H1 (cell line): ENCODE measurements at regions not wholly inside any gene's neighbourhood (a gene's known extent, or its start where the extent isn't known, plus 50 kb on each side); places are given as distances from the start of the nearest gene placed in this dataset.

Experiments used
- CTCF ChIA-PET: fragments of 300-600 bp; sonication (Branson Sonifier 250); formaldehyde crosslinking; loops from one replicate; lab custom pipeline; 2021; ENCODE audit not compliant: partially characterized antibody; lab: Charles Lee
- POLR2A ChIA-PET: fragments of 300-600 bp; sonication (Branson Sonifier 250); formaldehyde crosslinking; loops from one replicate; lab custom pipeline; 2021; ENCODE audit warnings: inconsistent platforms; ENCODE audit not compliant: partially characterized antibody; lab: Charles Lee
- DNase-seq, 2 experiments: peaks; one replicate each; pipeline versions ENCODE4 v3.0.0 to v3.0.0-alpha.2; 2010 to 2022; ENCODE audit warnings: low spot score in 2 of 2, low read depth in 1 of 2, mixed read lengths in 1 of 2
- FAIRE-seq: peaks from 2 replicates; lab custom pipeline; 2011; peaks lifted over from hg19 to GRCh38; lab: Jason Lieb, UNC
- H2AFZ ChIP-seq: 2 replicates; pipeline ENCODE4 v1.8.1; 2012; ENCODE audit warnings: low read length, inconsistent platforms
- H2AK5ac ChIP-seq: 2 replicates; pipeline ENCODE4 v1.6.1; 2013; ENCODE audit warnings: low read depth, low read length
- H2BK120ac ChIP-seq: replicated peaks from 2 replicates; pipeline ENCODE3; 2013; ENCODE audit warnings: low read depth, low read length, inconsistent platforms
- H2BK12ac ChIP-seq: 2 replicates; pipeline ENCODE4 v1.6.1; 2013; ENCODE audit warnings: low read depth, low read length
- H2BK15ac ChIP-seq: 2 replicates; pipeline ENCODE4 v1.6.1; 2013; ENCODE audit warnings: low read length
- H2BK20ac ChIP-seq: 2 replicates; pipeline ENCODE4 v1.6.1; 2013; ENCODE audit warnings: low read length
- H2BK5ac ChIP-seq: 2 replicates; pipeline ENCODE4 v1.6.1; 2013; ENCODE audit warnings: low read depth, low read length
- H3K14ac ChIP-seq: 2 replicates; pipeline ENCODE4 v1.6.1; 2013; ENCODE audit warnings: inconsistent platforms; ENCODE audit not compliant: insufficient read length
- H3K18ac ChIP-seq: 2 replicates; pipeline ENCODE4 v1.6.1; 2013; ENCODE audit warnings: low read length; ENCODE audit errors: extremely low read depth
- H3K23ac ChIP-seq: 2 replicates; pipeline ENCODE4 v1.6.1; 2013; ENCODE audit warnings: inconsistent platforms; ENCODE audit not compliant: insufficient read length
- H3K23me2 ChIP-seq: 2 replicates; pipeline ENCODE4 v1.6.1; 2013; ENCODE audit warnings: low read depth, low read length
- H3K27ac ChIP-seq: 2 replicates; pipeline ENCODE4 v1.6.1; 2011; ENCODE audit warnings: low read depth, low read length, inconsistent platforms
- H3K27me3 ChIP-seq, 4 experiments: replicated peaks in 1 of 4; 1 replicate in 1 of 4; 2 replicates in 3 of 4; pipeline versions ENCODE4 v1.6.1 to v1.8.1; 2011 to 2013; ENCODE audit warnings: low read length in 3 of 4, mild to moderate bottlenecking in 3 of 4, inconsistent platforms in 2 of 4, mixed read lengths in 2 of 4, moderate library complexity in 1 of 4; ENCODE audit not compliant: control insufficient read depth in 3 of 4, insufficient read depth in 3 of 4; ENCODE audit errors: extremely low read depth in 1 of 4
- H3K36me3 ChIP-seq, 4 experiments: 2 replicates each; pipeline versions ENCODE4 v1.6.1 to v1.8.1; 2011 to 2013; ENCODE audit warnings: mild to moderate bottlenecking in 4 of 4, low read length in 3 of 4, moderate library complexity in 2 of 4, control low read depth in 1 of 4, inconsistent platforms in 1 of 4; ENCODE audit not compliant: insufficient read depth in 4 of 4, control insufficient read depth in 2 of 4
- H3K4ac ChIP-seq: replicated peaks from 2 replicates; pipeline ENCODE3; 2013; ENCODE audit warnings: low read length, low read depth, mixed read lengths, inconsistent platforms; ENCODE audit not compliant: insufficient read length
- H3K4me1 ChIP-seq, 4 experiments: replicated peaks in 1 of 4; 1 replicate in 1 of 4; 2 replicates in 3 of 4; pipeline versions ENCODE4 v1.6.1 to v1.8.1; 2011 to 2013; ENCODE audit warnings: low read length in 3 of 4, inconsistent platforms in 2 of 4, mixed read lengths in 1 of 4; ENCODE audit not compliant: insufficient read depth in 4 of 4, control insufficient read depth in 3 of 4
- H3K4me2 ChIP-seq, 2 experiments: 2 replicates each; pipeline versions ENCODE4 v1.6.1 to v1.8.1; 2011 to 2013; ENCODE audit warnings: low read depth in 2 of 2, low read length in 2 of 2, control low read depth in 1 of 2, inconsistent platforms in 1 of 2, mild to moderate bottlenecking in 1 of 2; ENCODE audit not compliant: insufficient read depth in 1 of 2
- H3K4me3 ChIP-seq, 4 experiments: fragments of 200-600, 300-600 bp in 1 of 4; sonication (generic), shearing (Covaris generic), sonication (Bioruptor Twin) in 1 of 4; 2 replicates each; pipeline versions ENCODE4 v1.5.1 to v1.8.1; 2011 to 2016; ENCODE audit warnings: low read length in 4 of 4, low read depth in 3 of 4, control low read depth in 2 of 4, inconsistent platforms in 2 of 4, mild to moderate bottlenecking in 2 of 4, mixed read lengths in 1 of 4, moderate library complexity in 1 of 4; ENCODE audit not compliant: insufficient read depth in 2 of 4; ENCODE audit errors: extremely low read depth in 1 of 4
- H3K56ac ChIP-seq: replicated peaks from 2 replicates; pipeline ENCODE3; 2013; ENCODE audit warnings: low read depth, mild to moderate bottlenecking, mixed read lengths, low read length, inconsistent platforms; ENCODE audit not compliant: insufficient read length
- H3K79me1 ChIP-seq: 2 replicates; pipeline ENCODE4 v1.6.1; 2013; ENCODE audit warnings: low read depth, low read length, control low read depth
- H3K79me2 ChIP-seq, 2 experiments: 2 replicates each; pipeline versions ENCODE4 v1.6.1 to v1.8.1; 2012 to 2013; ENCODE audit warnings: low read length in 2 of 2, mild to moderate bottlenecking in 2 of 2, inconsistent platforms in 1 of 2; ENCODE audit not compliant: insufficient read depth in 2 of 2, control insufficient read depth in 1 of 2
- H3K9ac ChIP-seq, 4 experiments: replicated peaks in 1 of 4; 1 replicate in 1 of 4; 2 replicates in 3 of 4; pipeline versions ENCODE4 v1.6.1 to v1.8.1; 2011 to 2013; ENCODE audit warnings: low read depth in 3 of 4, low read length in 3 of 4, control low read depth in 2 of 4, mild to moderate bottlenecking in 2 of 4, moderate library complexity in 2 of 4, inconsistent platforms in 1 of 4; ENCODE audit errors: extremely low read depth in 1 of 4
- H3K9me3 ChIP-seq, 2 experiments: 2 replicates each; pipeline versions ENCODE4 v1.6.1 to v1.8.1; 2012 to 2013; ENCODE audit warnings: mild to moderate bottlenecking in 2 of 2, moderate library complexity in 2 of 2, control low read depth in 1 of 2, inconsistent platforms in 1 of 2, low read depth in 1 of 2, low read length in 1 of 2, mixed read lengths in 1 of 2; ENCODE audit not compliant: insufficient read depth in 2 of 2
- H4K20me1 ChIP-seq, 2 experiments: replicated peaks in 1 of 2; 2 replicates each; pipeline versions ENCODE3 to v1.8.1; 2011 to 2013; ENCODE audit warnings: inconsistent platforms in 2 of 2, low read length in 2 of 2, mild to moderate bottlenecking in 1 of 2; ENCODE audit not compliant: insufficient read depth in 2 of 2, control insufficient read depth in 1 of 2
- H4K5ac ChIP-seq: 2 replicates; pipeline ENCODE4 v1.6.1; 2013; ENCODE audit warnings: low read length, low read depth, mixed read lengths, inconsistent platforms; ENCODE audit not compliant: insufficient read length
- H4K8ac ChIP-seq: 2 replicates; pipeline ENCODE4 v1.8.0; 2013; ENCODE audit warnings: mild to moderate bottlenecking, moderate library complexity, low read length, inconsistent platforms; ENCODE audit not compliant: insufficient read depth; ENCODE audit errors: extremely low read depth
- H4K91ac ChIP-seq: replicated peaks from 2 replicates; pipeline ENCODE3; 2013; ENCODE audit warnings: low read length, mixed read lengths, inconsistent platforms; ENCODE audit not compliant: insufficient read length
- HDAC6 ChIP-seq: IDR thresholded peaks from one replicate; pipeline ENCODE4 v1.7.1; 2012; ENCODE audit warnings: low read depth, mild to moderate bottlenecking, inconsistent platforms, low read length, moderate library complexity
- MAX ChIP-seq: IDR thresholded peaks from 2 replicates; pipeline ENCODE4 v1.6.1; 2012; ENCODE audit warnings: inconsistent platforms
- RXRA ChIP-seq: IDR thresholded peaks from 2 replicates; pipeline ENCODE4 v1.6.1; 2011; ENCODE audit warnings: low read depth, mild to moderate bottlenecking, low read length, moderate library complexity; ENCODE audit not compliant: insufficient read depth
- SIN3A ChIP-seq, 2 experiments: IDR thresholded peaks in 1 of 2; conservative IDR thresholded peaks in 1 of 2; 2 replicates each; pipeline ENCODE4 v1.6.1; 2011 to 2012; ENCODE audit warnings: low read length in 2 of 2, improper control_type of control experiment in 1 of 2, low read depth in 1 of 2, mild to moderate bottlenecking in 1 of 2
- SP1 ChIP-seq: IDR thresholded peaks from 2 replicates; pipeline ENCODE4 v1.6.1; 2011; ENCODE audit warnings: low read depth, low read length
- WGBS, 2 experiments: shearing (Covaris generic) in 1 of 2; methylation state at CpG; one replicate each; pipeline versions ENCODE4 v1.1.6 to v1.1.7; 2013 to 2015; ENCODE audit warnings: low lambda C conversion rate in 2 of 2, mixed read lengths in 2 of 2, inconsistent platforms in 1 of 2, low coverage in 1 of 2, missing lambda C conversion rate in 1 of 2; ENCODE audit not compliant: insufficient replicate concordance in 2 of 2, insufficient coverage in 1 of 2, insufficient read length in 1 of 2; ENCODE audit errors: extremely low coverage in 1 of 2, missing lambda C conversion rate in 1 of 2; 5-methylcytosine and 5-hydroxymethylcytosine counted together

- no peak for TF ChIP-seq SP1
- no peak for TF ChIP-seq HDAC6
- no peak for TF ChIP-seq RXRA
- no peak for TF ChIP-seq MAX
- no peak for TF ChIP-seq SIN3A (conservative IDR thresholded peaks at IDR 0.05 in 1 of 2, IDR thresholded peaks at IDR 0.05 in 1 of 2; ENCODE audit: low read depth in 1 of 2, low read length in 2 of 2)
These were observed 152.7 kb downstream of the CD83 start for GRCh38 chr6:14270142-14270893.

More at GRCh38 chr6:14270142-14270893, 152.7 kb downstream of the CD83 start:
- no peak overlapping the region for H3K9ac ChIP-seq
- peak overlapping the region; percentile 72; the same call in 1 of the 2 replicates for H2BK12ac ChIP-seq
- H3K9me3 ChIP-seq: peaks cover 8 to 9% of the 10 kb centered on the region in 2 experiments; a peak in 2 of 4 replicates
- peak overlapping the region; percentile 73 for H4K91ac ChIP-seq
- H2BK120ac ChIP-seq: no peak overlapping the region
- no peaks in the 10 kb centered on the region for H3K79me2 ChIP-seq
- no peaks in the 10 kb centered on the region; the same call in 1 of the 2 replicates for H3K23me2 ChIP-seq
- H3K14ac ChIP-seq: no peak overlapping the region
- H3K18ac ChIP-seq: no peak overlapping the region
- no peaks in the 10 kb centered on the region for H4K20me1 ChIP-seq
- no peak overlapping the region for H3K4ac ChIP-seq
- ChIA-PET POLR2A (no interaction called here), CTCF (interaction anchor here (0.6 to 1.8 kb wide), 6 partner anchors 12 to 334 kb away, joined by 3 to 5 read pairs (median 3); no protein-coding TSS in a partner anchor)
- no peak overlapping the region for H3K23ac ChIP-seq
- H3K4me3 ChIP-seq: no peak overlapping the region
- no peak for FAIRE-seq
- no peak overlapping the region for H3K56ac ChIP-seq
- H3K36me3 ChIP-seq: no peaks in the 10 kb centered on the region; a peak in 1 of 8 replicates
- no peak overlapping the region for H4K5ac ChIP-seq
- H4K8ac ChIP-seq: no peak overlapping the region
- peaks cover 3 to 15% (median 8%) of the 10 kb centered on the region in 4 experiments; a peak in 5 of 7 replicates for H3K4me1 ChIP-seq
- no peak overlapping the region; the same call in 1 of the 2 replicates for H2BK20ac ChIP-seq
- H2BK15ac ChIP-seq: peak overlapping the region; percentile 83; the same call in 1 of the 2 replicates
- no peak overlapping the region; the same call in 1 of the 2 replicates for H2AK5ac ChIP-seq
- WGBS, 2 experiments: 91% methylated on average over 5 of the region's 5 CpGs; no CpG with 5 or more reads in 1 of the 2 experiments
- no peaks in the 10 kb centered on the region for H3K79me1 ChIP-seq
- no peak overlapping the region for H3K4me2 ChIP-seq
- peaks cover 0 to 10% (median 6%) of the 10 kb centered on the region in 4 experiments; a peak in 1 of 7 replicates for H3K27me3 ChIP-seq
- no peak overlapping the region for H2BK5ac ChIP-seq
- H2AFZ ChIP-seq: no peak overlapping the region
- peak in 1 of 2 experiments; percentile 14 for DNase-seq
- no peak overlapping the region for H3K27ac ChIP-seq
